ENCODE measurements at regions not wholly inside any gene's neighbourhood (a gene's known extent, or its start where the extent isn't known, plus 50 kb on each side); places are given as distances from the start of the nearest gene placed in this dataset.

- no peak overlapping the region for H3K27ac ChIP-seq (ENCODE audit: low read length)
- intact Hi-C loops (cut with micrococcal nuclease; ENCODE audit: unreplicated experiment) (loop anchor here (5.0 kb wide), 1 partner anchor 67 kb away; no protein-coding TSS in a partner anchor), in situ Hi-C loops (cut with HindIII; ENCODE audit: low pct_unique_long_range_greater_than_20kb, low sequenced_read_pairs) (no loop called here)
- no peaks in the 10 kb centered on the region for H3K36me3 ChIP-seq (ENCODE audit: control insufficient read depth, insufficient read depth, low read length)
- CTCF ChIA-PET: interaction anchor here (0.5 kb wide), 1 partner anchor 73 kb away, joined by 4 read pairs; no protein-coding TSS in a partner anchor
- H3K4me3 ChIP-seq (ENCODE audit: low read depth in 2 of 2, low read length in 2 of 2): no peak overlapping the region
- H3K27me3 ChIP-seq (ENCODE audit: control insufficient read depth, insufficient read depth, low read length): no peaks in the 10 kb centered on the region
- no peaks in the 10 kb centered on the region for H3K4me1 ChIP-seq (ENCODE audit: control insufficient read depth, insufficient read depth, low read length)
- POLR2A ChIA-PET: no interaction called here
- no TSS peak for BruUV-seq (replicated peaks)
- no peaks in the 10 kb centered on the region for H3K9me3 ChIP-seq (ENCODE audit: control insufficient read depth, insufficient read depth, low read depth, low read length)
- ATAC-seq (no peak), DNase-seq (ENCODE audit: low read depth, low spot score) (no peak)
- no peak for TF ChIP-seq POLR2AphosphoS5 (IDR thresholded peaks at IDR 0.05; ENCODE audit: low read depth, low read length)
- no peak for TF ChIP-seq TCF7L2 (IDR thresholded peaks at IDR 0.05; ENCODE audit: low read depth, low read length)
- no peak for TF ChIP-seq SIN3A (IDR thresholded peaks at IDR 0.05; ENCODE audit: borderline replicate concordance, insufficient read depth, low read depth, low read length)
- TF ChIP-seq REST (IDR thresholded peaks at IDR 0.05; ENCODE audit: insufficient read depth in 1 of 2, low read depth in 2 of 2, low read length in 1 of 2): no peak
- TF ChIP-seq, protein P1, sequence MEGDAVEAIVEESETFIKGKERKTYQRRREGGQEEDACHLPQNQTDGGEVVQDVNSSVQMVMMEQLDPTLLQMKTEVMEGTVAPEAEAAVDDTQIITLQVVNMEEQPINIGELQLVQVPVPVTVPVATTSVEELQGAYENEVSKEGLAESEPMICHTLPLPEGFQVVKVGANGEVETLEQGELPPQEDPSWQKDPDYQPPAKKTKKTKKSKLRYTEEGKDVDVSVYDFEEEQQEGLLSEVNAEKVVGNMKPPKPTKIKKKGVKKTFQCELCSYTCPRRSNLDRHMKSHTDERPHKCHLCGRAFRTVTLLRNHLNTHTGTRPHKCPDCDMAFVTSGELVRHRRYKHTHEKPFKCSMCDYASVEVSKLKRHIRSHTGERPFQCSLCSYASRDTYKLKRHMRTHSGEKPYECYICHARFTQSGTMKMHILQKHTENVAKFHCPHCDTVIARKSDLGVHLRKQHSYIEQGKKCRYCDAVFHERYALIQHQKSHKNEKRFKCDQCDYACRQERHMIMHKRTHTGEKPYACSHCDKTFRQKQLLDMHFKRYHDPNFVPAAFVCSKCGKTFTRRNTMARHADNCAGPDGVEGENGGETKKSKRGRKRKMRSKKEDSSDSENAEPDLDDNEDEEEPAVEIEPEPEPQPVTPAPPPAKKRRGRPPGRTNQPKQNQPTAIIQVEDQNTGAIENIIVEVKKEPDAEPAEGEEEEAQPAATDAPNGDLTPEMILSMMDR (IDR thresholded peaks at IDR 0.05): no peak
These were observed 265.5 kb downstream of the KCNJ2 start for GRCh38 chr17:70434536-70435490.

- POLR2A ChIA-PET: no interaction called here
- no peaks in the 10 kb centered on the region for H3K9me3 ChIP-seq (ENCODE audit: control insufficient read depth, insufficient read depth, low read depth, low read length)
- no peaks in the 10 kb centered on the region for H3K27me3 ChIP-seq (ENCODE audit: control insufficient read depth, insufficient read depth, low read length)
- BruUV-seq (replicated peaks): no TSS peak
- H3K4me1 ChIP-seq (ENCODE audit: control insufficient read depth, insufficient read depth, low read length): no peaks in the 10 kb centered on the region
- no peak overlapping the region for H3K4me3 ChIP-seq (ENCODE audit: low read depth in 2 of 2, low read length in 2 of 2)
- no peaks in the 10 kb centered on the region for H3K36me3 ChIP-seq (ENCODE audit: control insufficient read depth, insufficient read depth, low read length)
- no peak for DNase-seq (ENCODE audit: low read depth, low spot score)
- TF ChIP-seq REST (IDR thresholded peaks at IDR 0.05; ENCODE audit: insufficient read depth in 1 of 2, low read depth in 2 of 2, low read length in 1 of 2): no peak
- no peak for TF ChIP-seq SIN3A (IDR thresholded peaks at IDR 0.05; ENCODE audit: borderline replicate concordance, insufficient read depth, low read depth, low read length)
- TF ChIP-seq, protein P1 (IDR thresholded peaks at IDR 0.05): no peak
- TF ChIP-seq TCF7L2 (IDR thresholded peaks at IDR 0.05; ENCODE audit: low read depth, low read length): no peak
- no peak for TF ChIP-seq POLR2AphosphoS5 (IDR thresholded peaks at IDR 0.05; ENCODE audit: low read depth, low read length)
- in situ Hi-C loops (cut with HindIII; ENCODE audit: low pct_unique_long_range_greater_than_20kb, low sequenced_read_pairs) (no loop called here), intact Hi-C loops (cut with micrococcal nuclease; ENCODE audit: unreplicated experiment) (no loop called here)
- H3K27ac ChIP-seq (ENCODE audit: low read length): no peak overlapping the region
- CTCF ChIA-PET: no interaction called here
- no peak for ATAC-seq
These were observed 268.3 kb downstream of the KCNJ2 start for GRCh38 chr17:70437656-70438055.

Measured in Panc1 (cell line).